OCI-LY3 (cell line): ENCODE measurements at regions not wholly inside any gene's neighbourhood (a gene's known extent, or its start where the extent isn't known, plus 50 kb on each side); places are given as distances from the start of the nearest gene placed in this dataset.

Experiments
- EZH2phosphoT487 ChIP-seq: fragments of 200-600 bp; shearing (Covaris generic); IDR thresholded peaks from 2 replicates; pipeline ENCODE4 v1.6.1; 2018; ENCODE audit warnings: antibody characterized with exemption, mixed run types, low read depth
- TF ChIP-seq, protein P1 (sequence below): fragments of 200-600, 300-600 bp; sonication (generic); IDR thresholded peaks from 2 replicates; pipeline ENCODE4 v1.5.1; 2014; ENCODE audit warnings: antibody characterized with exemption, low read length, low read depth

DNA sequence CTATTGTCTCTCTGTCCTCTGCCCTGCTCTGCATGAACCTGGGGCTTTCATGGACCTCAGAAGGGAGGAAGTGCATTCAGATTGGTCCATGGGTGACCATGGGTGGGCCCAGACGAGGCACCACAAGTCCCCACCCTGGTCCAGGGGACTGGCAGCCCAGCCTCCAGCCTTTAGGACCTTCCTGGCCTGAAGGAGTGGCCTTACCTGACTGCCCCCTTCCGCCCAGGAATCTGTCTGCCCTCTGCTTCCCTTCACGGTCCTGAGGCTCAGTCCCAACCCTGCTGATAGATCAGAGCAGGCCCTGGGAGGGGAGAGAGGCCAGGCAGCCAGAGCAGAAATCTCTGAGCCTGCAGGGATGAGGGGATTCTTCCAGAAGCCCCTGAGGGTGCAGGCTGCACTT lies 455.4 kb downstream of the PCDH18 start:
- TF ChIP-seq, protein P1, sequence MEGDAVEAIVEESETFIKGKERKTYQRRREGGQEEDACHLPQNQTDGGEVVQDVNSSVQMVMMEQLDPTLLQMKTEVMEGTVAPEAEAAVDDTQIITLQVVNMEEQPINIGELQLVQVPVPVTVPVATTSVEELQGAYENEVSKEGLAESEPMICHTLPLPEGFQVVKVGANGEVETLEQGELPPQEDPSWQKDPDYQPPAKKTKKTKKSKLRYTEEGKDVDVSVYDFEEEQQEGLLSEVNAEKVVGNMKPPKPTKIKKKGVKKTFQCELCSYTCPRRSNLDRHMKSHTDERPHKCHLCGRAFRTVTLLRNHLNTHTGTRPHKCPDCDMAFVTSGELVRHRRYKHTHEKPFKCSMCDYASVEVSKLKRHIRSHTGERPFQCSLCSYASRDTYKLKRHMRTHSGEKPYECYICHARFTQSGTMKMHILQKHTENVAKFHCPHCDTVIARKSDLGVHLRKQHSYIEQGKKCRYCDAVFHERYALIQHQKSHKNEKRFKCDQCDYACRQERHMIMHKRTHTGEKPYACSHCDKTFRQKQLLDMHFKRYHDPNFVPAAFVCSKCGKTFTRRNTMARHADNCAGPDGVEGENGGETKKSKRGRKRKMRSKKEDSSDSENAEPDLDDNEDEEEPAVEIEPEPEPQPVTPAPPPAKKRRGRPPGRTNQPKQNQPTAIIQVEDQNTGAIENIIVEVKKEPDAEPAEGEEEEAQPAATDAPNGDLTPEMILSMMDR, result no peak
- TF ChIP-seq EZH2phosphoT487, result no peak
